ENCODE measurements at regions not wholly inside any gene's neighbourhood (a gene's known extent, or its start where the extent isn't known, plus 50 kb on each side); places are given as distances from the start of the nearest gene placed in this dataset.

DNA sequence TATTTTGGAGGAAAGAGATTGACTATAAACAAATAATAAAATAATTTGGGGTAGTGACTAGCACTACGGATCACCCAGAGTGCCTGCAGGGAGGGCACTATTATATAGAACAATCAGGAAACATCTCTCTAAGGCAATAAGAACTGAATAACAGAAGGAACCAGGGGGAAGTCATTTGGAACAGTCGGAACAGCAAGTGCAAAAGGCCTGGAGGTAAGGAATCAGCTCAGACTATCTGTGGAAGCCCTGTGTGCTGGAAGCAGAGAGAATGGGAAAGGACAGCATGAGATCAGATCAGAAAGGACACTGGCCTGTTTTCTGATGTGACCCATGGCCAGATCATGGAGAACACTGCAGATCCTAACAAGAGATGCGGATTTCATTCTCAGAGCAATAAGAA lies 357.6 kb downstream of the EFNA5 start:
- H3K36me3 ChIP-seq, result no peaks in the 10 kb centered on the region
- H3K9ac ChIP-seq, result no peak overlapping the region
- no peaks in the 10 kb centered on the region for H4K20me1 ChIP-seq
- no peaks in the 10 kb centered on the region for H3K4me1 ChIP-seq
- no peaks in the 10 kb centered on the region for H3K27me3 ChIP-seq
- no peaks in the 10 kb centered on the region for H3K9me3 ChIP-seq
- H3K27ac ChIP-seq, result no peak overlapping the region
- no peak overlapping the region for H3K4me3 ChIP-seq
- TF ChIP-seq Cebpa-rat (IDR thresholded peaks at IDR 0.05), result no peak
- no peak overlapping the region for H3K4me2 ChIP-seq

DNA sequence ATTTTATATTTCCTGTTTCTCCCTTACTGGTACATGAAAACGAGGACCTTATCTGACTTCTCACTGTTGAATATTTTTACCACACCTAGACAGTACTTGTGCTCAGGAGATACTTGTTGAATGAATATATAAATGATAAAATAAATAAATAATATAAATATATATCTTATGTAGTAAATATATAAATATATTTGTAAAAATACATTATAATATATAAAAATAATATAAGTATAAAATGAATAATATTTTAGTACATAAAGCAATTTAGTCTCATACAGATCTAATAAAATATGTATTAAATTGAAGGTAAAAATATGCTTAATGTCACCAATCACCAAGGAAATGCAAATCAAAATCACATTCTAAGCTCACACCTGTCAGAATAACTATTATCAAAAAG lies 360.6 kb downstream of the EFNA5 start:
- Histone ChIP-seq H3K4me1 (no peaks in the 10 kb centered on the region), H3K27ac (no peak overlapping the region), H3K27me3 (no peaks in the 10 kb centered on the region), H3K9me3 (no peaks in the 10 kb centered on the region), H3K4me3 (no peak overlapping the region), H3K4me2 (no peak overlapping the region), H3K9ac (no peak overlapping the region), H4K20me1 (no peaks in the 10 kb centered on the region), H3K36me3 (no peaks in the 10 kb centered on the region)
- no peak for TF ChIP-seq Cebpa-rat (IDR thresholded peaks at IDR 0.05)

DNA sequence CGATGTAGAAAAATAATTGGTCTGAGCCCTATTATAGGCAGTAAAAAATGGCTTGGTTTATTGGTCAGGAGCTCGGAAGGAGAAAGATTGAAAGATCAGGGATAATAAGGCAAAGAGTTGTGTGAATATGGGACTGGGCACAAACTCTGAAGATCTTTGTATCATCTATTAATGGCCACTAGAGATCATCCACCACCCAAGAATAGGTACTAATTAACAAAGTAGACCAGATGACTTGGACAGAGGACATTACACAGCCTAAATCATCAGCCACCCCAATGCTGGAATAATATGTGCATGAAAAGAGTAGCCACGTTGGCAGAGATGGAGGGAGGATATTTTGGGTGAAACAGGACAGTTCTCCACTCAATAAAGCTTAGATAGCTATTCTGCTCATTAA lies 364.1 kb downstream of the EFNA5 start:
- no peaks in the 10 kb centered on the region for H4K20me1 ChIP-seq
- no peak overlapping the region for H3K27ac ChIP-seq
- H3K36me3 ChIP-seq, result no peaks in the 10 kb centered on the region
- H3K4me1 ChIP-seq, result no peaks in the 10 kb centered on the region
- no peak overlapping the region for H3K4me2 ChIP-seq
- H3K9ac ChIP-seq, result no peak overlapping the region
- no peaks in the 10 kb centered on the region for H3K27me3 ChIP-seq
- no peak for TF ChIP-seq Cebpa-rat (IDR thresholded peaks at IDR 0.05)
- H3K9me3 ChIP-seq, result no peaks in the 10 kb centered on the region
- H3K4me3 ChIP-seq, result no peak overlapping the region

DNA sequence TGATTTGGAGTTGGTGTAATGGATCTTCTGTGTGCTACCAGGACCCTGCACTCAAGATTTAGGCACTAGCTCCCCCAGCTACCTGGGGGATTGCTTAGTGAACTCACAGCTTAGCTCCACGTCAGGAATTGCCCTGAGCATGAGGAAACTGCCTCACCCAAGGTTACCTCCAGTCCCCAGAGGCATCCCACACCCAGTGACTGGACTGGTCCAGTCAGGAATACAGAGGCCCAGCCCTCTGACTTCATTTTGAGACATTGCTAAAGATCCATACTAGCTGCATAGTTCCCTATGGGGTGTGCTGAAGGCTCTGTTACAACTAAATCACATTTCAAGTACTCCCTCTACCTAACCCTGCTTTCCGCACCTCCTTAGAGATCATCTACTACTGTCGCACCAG lies 364.7 kb downstream of the EFNA5 start:
- TF ChIP-seq Cebpa-rat (IDR thresholded peaks at IDR 0.05), result no peak
- H3K4me1 ChIP-seq, result no peaks in the 10 kb centered on the region
- no peaks in the 10 kb centered on the region for H3K27me3 ChIP-seq
- H4K20me1 ChIP-seq, result no peaks in the 10 kb centered on the region
- no peaks in the 10 kb centered on the region for H3K36me3 ChIP-seq
- no peak overlapping the region for H3K9ac ChIP-seq
- H3K4me2 ChIP-seq, result no peak overlapping the region
- no peaks in the 10 kb centered on the region for H3K9me3 ChIP-seq
- H3K27ac ChIP-seq, result no peak overlapping the region
- no peak overlapping the region for H3K4me3 ChIP-seq

DNA sequence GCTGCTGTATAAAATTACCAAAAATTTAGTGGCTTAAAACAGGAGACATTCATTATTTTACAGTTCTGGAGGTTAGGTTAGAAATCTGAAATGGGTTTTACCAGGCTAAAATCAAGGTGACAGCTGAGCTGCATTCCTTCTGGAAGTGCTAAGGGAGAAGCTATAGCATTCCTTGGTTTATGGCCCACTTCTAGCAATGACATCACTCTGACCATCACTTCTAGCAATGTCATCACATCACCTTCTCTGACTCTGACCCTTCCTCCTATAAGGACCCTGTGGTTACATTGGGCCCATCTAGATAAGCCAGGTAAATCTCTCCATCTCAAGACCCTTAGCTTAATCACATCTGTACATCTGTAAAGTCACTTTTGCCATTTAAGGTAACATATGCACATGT lies 366.1 kb downstream of the EFNA5 start:
- Histone ChIP-seq H3K27ac (no peak overlapping the region), H3K4me1 (no peaks in the 10 kb centered on the region), H3K4me2 (no peak overlapping the region), H3K36me3 (no peaks in the 10 kb centered on the region), H3K4me3 (no peak overlapping the region), H3K27me3 (no peaks in the 10 kb centered on the region), H4K20me1 (no peaks in the 10 kb centered on the region), H3K9me3 (no peaks in the 10 kb centered on the region), H3K9ac (no peak overlapping the region)
- TF ChIP-seq Cebpa-rat (IDR thresholded peaks at IDR 0.05), result no peak

DNA sequence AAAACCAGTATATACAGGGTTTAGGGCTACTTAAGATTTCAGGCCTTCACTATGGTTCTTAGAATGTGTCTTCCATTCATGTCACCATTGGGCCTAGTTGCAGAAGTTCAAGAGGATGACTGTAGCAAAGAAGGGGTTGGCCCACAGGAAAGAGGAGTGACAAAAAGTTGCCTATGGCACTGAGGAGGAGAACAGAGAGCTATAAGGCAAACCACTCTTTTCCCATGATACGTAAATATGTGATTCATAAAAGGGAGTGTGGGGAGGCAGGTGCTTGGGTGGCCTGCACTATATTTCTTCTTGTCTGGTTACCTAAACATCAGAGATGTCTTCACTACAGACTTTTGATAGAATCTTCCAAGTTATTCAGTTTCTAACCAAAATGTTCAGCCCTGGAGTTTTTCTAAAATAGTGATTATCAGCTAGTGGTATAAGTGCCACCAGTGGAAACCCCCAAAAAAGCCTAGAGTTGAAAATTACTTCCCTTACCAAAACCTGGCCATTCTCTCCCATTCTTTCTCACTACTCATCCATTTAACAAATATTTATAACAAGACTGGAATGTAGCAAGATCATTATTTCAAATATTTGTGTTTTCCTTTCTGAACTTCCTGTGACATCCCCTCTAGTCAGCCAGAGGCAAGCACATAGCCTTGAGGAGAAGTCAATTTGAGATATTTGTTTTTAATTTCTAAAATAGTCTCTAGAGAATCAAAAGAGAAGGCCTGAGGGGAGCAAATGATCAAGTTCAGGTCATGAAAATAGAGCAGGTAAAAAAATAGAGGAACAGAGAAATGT lies 367.4 kb downstream of the EFNA5 start:
- no peak overlapping the region for H3K27ac ChIP-seq
- H3K36me3 ChIP-seq, result no peaks in the 10 kb centered on the region
- no peaks in the 10 kb centered on the region for H3K4me1 ChIP-seq
- H3K4me3 ChIP-seq, result no peak overlapping the region
- H3K4me2 ChIP-seq, result no peak overlapping the region
- TF ChIP-seq Cebpa-rat (IDR thresholded peaks at IDR 0.05), result no peak
- no peaks in the 10 kb centered on the region for H3K27me3 ChIP-seq
- H3K9ac ChIP-seq, result no peak overlapping the region
- H3K9me3 ChIP-seq, result no peaks in the 10 kb centered on the region
- H4K20me1 ChIP-seq, result no peaks in the 10 kb centered on the region

DNA sequence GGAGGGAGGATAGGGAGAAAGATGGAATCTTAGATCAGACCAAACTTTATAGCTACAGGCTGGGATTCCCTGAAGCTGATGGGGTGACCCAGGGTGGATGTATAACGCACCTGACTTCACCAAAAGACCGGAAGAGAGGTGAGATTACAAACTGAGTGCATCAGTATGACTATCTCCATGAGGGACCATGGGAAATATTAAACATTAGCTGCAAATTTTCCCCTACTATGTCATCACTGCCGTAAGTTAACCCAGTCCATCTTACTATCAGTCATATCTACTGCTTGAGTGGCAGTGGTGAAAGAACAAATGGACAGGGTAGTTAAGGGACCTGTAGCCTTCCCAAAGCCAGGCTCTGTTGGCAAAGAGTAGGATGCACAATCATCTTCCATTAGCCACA lies 368.3 kb downstream of the EFNA5 start:
- H3K4me3 ChIP-seq, result no peak overlapping the region
- no peaks in the 10 kb centered on the region for H3K27me3 ChIP-seq
- TF ChIP-seq Cebpa-rat (IDR thresholded peaks at IDR 0.05), result no peak
- H3K27ac ChIP-seq, result no peak overlapping the region
- no peak overlapping the region for H3K9ac ChIP-seq
- H3K9me3 ChIP-seq, result no peaks in the 10 kb centered on the region
- no peaks in the 10 kb centered on the region for H3K36me3 ChIP-seq
- H3K4me1 ChIP-seq, result no peaks in the 10 kb centered on the region
- H4K20me1 ChIP-seq, result no peaks in the 10 kb centered on the region
- no peak overlapping the region for H3K4me2 ChIP-seq

DNA sequence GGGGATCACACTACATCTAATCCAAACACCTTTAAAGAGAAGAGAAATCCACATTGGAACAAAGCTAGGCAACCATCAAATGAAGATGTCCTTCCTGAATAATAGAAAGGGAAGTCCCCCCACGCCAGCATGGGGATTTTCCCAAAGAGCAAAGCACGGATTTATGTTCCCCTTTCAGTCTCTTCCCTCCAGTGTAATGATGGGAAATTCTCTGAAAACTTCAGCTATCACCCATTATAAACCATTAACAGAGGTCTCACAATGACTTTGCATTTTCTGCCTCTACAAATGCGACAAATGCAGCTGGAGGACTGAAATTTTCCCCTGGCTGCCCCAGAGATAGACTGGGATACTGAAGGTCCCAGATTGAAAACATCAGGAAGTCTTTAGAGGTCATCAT lies 368.7 kb downstream of the EFNA5 start:
- no peaks in the 10 kb centered on the region for H3K9me3 ChIP-seq
- H3K27me3 ChIP-seq, result no peaks in the 10 kb centered on the region
- H3K9ac ChIP-seq, result no peak overlapping the region
- H3K4me1 ChIP-seq, result no peaks in the 10 kb centered on the region
- H3K4me2 ChIP-seq, result no peak overlapping the region
- no peaks in the 10 kb centered on the region for H3K36me3 ChIP-seq
- TF ChIP-seq Cebpa-rat (IDR thresholded peaks at IDR 0.05), result no peak
- no peaks in the 10 kb centered on the region for H4K20me1 ChIP-seq
- H3K4me3 ChIP-seq, result no peak overlapping the region
- no peak overlapping the region for H3K27ac ChIP-seq

DNA sequence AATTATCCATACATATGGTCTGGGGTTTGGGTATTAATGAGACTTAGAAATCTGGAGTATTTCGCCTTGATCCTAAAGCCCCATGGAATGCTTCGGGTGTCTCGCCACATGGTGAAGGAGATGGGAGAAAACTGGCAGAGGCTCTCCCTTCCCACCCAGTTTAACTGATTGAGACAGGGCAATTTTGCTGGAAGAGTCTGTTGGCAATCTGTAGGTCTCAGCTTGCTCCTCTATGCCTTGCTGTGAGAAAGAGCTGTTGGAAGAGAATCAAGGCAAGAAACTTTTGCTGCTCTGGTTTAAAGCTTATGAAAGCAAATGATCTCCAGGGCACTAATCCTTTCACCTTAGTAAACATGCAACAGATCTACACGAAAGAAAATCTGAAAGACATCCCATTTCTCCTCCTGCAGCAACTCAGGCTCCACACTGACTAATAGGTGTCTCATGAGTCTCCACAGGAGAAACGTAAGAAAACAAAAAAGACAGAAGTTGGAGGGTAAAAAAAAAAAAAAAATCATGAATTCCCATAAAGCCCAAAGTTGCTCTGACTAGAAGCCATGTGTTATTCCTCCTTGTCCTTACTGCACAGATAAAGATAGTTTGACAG lies 369.9 kb downstream of the EFNA5 start:
- Histone ChIP-seq H3K36me3 (no peaks in the 10 kb centered on the region), H3K27ac (no peak overlapping the region), H4K20me1 (no peaks in the 10 kb centered on the region), H3K4me3 (no peak overlapping the region), H3K4me1 (peaks cover 7% of the 10 kb centered on the region; the same call in 1 of the 2 replicates), H3K9me3 (no peaks in the 10 kb centered on the region), H3K9ac (no peak overlapping the region), H3K27me3 (no peaks in the 10 kb centered on the region), H3K4me2 (no peak overlapping the region)
- no peak for TF ChIP-seq Cebpa-rat (IDR thresholded peaks at IDR 0.05)

DNA sequence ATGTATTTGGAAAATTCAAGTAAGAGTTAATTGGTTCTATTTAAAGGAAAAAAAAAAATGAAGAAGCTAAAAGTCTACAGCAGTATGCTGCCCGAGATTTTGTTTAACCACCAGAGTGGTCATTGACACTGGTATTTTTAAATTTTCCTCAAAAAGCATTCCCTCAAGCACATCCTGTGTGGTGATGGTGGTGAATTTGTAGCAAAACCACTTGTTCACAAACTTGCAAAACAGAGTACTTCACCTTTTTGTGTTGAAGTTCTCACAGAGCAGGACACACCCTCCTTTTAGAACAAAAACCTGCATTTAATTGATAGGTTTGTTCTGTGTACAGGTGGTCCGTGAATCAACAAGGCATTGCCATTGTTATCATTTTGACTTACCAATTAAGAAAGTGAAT lies 374.2 kb downstream of the EFNA5 start:
- Histone ChIP-seq H3K36me3 (no peaks in the 10 kb centered on the region), H3K4me1 (peaks cover 22% of the 10 kb centered on the region), H3K4me3 (no peak overlapping the region), H3K9ac (no peak overlapping the region), H3K27me3 (no peaks in the 10 kb centered on the region), H3K27ac (no peak overlapping the region), H4K20me1 (no peaks in the 10 kb centered on the region), H3K4me2 (peak overlapping the region; percentile 38), H3K9me3 (peaks cover 4% of the 10 kb centered on the region; the same call in 1 of the 2 replicates)
- no peak for TF ChIP-seq Cebpa-rat (IDR thresholded peaks at IDR 0.05)
